AG10803 (cell line): ENCODE measurements at regions not wholly inside any gene's neighbourhood (a gene's known extent, or its start where the extent isn't known, plus 50 kb on each side); places are given as distances from the start of the nearest gene placed in this dataset.
A peak's percentile ranks its signal among the peaks of the same experiment; 100 is the strongest.
"Not testable (repeated sequence)": the region's sequence is repeated elsewhere in the genome, so short reads cannot be mapped to it uniquely, and the experiment has no call there.

Experiments used
- DNase-seq: peaks from one replicate; pipeline ENCODE4 v3.0.0; 2010; ENCODE audit warnings: low read depth
- H3K4me3 ChIP-seq: 2 replicates; pipeline ENCODE4 v1.5.1; 2011; ENCODE audit warnings: mild to moderate bottlenecking, low read length, control low read depth
- TF ChIP-seq, protein P1 (sequence below): conservative IDR thresholded peaks from 2 replicates; pipeline ENCODE4 v1.5.1; 2011; ENCODE audit warnings: mild to moderate bottlenecking, low read length, control low read depth, inconsistent platforms

DNA sequence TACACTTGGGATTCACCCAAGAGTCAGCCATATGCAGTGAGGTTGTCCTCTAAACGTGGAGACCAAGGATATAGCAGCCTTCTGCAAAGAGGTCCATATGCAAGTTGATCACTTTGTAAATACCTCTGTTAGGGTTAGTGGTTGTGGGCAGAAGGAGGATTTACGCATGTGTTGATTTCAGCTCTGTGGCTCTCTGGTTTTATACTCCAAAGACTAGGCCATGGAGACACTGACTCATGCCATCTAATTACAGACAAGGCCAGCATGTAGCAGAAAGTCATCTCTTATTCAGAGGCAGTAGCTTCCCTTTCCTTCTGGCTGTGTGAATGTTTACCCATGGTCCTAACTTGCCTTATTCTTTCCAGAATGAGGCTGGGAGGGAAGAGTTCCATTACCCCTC, 140.9 kb upstream of the GOLGA6L4 start:
- H3K4me3 ChIP-seq, DNase-seq: not testable (repeated sequence)

DNA sequence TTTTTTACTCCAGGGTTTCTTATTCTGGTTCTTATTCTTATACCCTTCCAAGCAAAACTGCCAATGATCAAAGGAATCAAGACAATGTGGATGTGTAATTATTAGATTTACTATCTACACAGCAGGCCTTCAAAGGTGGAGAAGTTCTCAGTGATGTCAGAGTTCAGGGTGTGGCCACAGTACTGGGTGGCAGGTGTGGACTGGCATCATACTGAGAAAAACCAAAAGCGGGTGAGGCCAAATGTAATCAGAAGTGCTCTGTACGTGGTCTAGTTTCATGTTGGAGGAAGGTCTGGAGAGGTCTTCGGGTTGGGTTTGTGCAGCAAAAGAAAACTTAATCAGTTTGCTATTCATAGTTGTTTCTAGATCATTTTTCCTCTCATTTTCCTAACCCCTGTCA, 138.5 kb upstream of the GOLGA6L4 start:
- H3K4me3 ChIP-seq, DNase-seq: not testable (repeated sequence)

DNA sequence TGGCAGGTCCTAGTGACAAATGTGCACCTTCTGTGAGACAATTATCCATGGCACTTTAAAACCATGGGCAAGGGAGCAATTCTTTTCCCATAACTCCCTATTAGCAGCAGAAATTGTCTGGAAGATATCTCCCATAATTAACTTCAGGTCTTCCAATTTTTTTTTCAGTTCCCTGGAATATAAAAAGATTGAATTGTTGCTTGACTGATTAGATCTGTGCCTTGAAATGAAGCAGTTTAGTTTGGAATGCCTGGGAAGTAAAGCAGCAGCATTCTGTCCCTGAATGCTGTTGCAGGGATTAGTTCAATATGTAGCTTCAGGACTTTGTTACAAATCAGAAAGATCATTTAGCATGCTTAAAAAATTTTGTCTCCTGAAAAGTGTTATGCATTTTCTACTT, 137.0 kb upstream of the GOLGA6L4 start:
- DNase-seq = no peak
- no peak overlapping the region for H3K4me3 ChIP-seq
- TF ChIP-seq, protein P1, sequence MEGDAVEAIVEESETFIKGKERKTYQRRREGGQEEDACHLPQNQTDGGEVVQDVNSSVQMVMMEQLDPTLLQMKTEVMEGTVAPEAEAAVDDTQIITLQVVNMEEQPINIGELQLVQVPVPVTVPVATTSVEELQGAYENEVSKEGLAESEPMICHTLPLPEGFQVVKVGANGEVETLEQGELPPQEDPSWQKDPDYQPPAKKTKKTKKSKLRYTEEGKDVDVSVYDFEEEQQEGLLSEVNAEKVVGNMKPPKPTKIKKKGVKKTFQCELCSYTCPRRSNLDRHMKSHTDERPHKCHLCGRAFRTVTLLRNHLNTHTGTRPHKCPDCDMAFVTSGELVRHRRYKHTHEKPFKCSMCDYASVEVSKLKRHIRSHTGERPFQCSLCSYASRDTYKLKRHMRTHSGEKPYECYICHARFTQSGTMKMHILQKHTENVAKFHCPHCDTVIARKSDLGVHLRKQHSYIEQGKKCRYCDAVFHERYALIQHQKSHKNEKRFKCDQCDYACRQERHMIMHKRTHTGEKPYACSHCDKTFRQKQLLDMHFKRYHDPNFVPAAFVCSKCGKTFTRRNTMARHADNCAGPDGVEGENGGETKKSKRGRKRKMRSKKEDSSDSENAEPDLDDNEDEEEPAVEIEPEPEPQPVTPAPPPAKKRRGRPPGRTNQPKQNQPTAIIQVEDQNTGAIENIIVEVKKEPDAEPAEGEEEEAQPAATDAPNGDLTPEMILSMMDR = no peak

DNA sequence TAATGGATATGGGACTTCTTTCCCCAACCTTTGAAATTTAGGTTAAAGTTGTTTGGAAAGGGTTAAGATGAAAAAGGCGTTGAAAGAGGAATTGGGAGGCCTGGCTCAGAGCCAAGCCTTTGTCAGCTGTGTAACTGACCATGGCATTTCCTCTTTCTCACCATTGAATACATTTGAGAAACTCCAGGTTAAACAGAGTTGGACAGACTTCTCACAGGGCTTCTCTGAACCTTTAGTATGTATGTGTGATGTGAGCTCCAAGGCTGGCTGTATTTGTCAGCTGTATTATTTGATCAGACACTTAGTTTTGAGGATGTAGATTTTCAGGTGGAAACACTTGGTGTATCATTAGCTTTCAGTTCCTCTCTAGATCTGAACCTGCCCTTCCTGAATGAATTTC, 136.4 kb upstream of the GOLGA6L4 start:
- no peak for DNase-seq
- H3K4me3 ChIP-seq = no peak overlapping the region
- TF ChIP-seq, protein P1 = no peak

DNA sequence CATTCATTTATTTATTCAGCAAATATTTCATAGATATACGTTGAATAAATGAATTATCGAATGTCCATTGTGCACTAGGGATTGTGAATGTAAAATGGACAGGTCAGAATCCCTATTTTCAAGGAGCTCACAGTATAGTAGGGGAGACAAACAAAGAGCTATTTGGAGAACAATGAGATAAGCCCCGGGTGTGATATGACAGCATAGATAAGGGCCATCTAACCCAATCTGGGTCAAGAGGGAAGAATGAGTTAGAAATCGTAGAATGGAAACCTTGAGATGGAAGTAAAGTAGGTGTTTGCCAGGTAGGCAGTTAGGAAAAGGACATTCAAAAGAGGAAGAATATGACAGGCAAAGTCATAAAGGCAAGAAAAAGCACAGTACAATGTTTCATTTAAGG, 132.2 kb upstream of the GOLGA6L4 start:
- TF ChIP-seq, protein P1 = no peak
- H3K4me3 ChIP-seq = no peak overlapping the region
- DNase-seq = no peak

DNA sequence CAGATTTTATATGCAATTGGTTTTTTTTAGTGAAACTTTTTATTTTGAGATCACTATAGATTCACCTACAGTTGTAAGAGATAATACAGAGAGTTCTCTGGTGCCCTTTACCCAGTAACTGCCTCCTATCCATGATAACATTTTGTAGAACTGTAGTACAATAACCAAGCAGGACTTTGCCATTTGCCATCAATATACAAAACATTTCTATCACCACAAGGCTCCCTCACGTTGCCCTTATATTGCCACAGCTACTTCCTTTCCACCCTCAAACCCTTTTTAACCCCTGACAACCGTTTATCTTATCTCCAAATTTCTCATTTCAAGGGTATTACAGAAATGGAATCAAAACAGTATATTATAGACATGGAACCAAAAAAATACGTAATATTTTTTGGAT, 130.7 kb upstream of the GOLGA6L4 start:
- DNase-seq = no peak
- TF ChIP-seq, protein P1 = no peak
- no peak overlapping the region for H3K4me3 ChIP-seq

DNA sequence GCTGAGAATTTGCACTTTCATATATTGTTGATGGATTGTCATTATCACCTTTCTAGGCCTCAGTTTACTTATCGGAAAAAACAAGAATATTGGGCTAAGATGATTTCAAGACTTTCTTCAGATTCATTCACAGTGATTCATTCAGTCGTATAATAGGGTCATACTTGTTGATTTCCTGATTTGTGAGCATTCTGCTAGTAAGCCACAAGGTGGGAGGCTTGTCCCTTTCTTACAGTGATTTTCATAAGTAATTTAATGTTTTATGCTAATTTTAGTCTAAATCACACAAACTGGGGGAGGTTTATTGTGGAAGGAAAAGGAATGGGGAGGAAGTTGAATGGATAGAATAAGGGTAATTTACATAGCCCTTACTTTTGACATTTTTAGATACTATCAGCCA, 126.8 kb upstream of the GOLGA6L4 start:
- DNase-seq = peak; percentile 3
- TF ChIP-seq, protein P1 = no peak; the same call in 1 of the 2 replicates

DNA sequence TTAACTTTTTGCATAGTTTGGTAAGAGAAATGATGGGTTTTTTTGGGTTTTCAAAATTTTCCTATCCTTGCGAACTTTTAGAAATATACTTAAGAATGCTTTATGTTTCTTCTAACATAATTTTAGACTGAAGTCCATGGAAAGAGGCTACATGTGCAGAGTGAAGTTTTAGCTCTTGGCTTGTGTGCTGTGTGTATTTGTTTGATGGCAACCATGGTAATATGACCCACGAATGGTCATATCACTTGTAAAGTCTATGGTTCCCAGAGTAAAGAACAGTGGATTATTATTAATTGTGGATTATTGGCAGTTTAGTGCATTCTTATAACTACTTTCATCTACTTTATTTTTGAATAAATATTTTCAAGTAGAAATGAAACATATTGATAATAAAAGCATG, 124.0 kb upstream of the GOLGA6L4 start:
- H3K4me3 ChIP-seq = no peak overlapping the region
- DNase-seq = no peak
- TF ChIP-seq, protein P1 = no peak

More for the DNA sequence above, 126.8 kb upstream of the GOLGA6L4 start:
- no peak overlapping the region for H3K4me3 ChIP-seq
